HG03342 (cell line): ENCODE measurements at regions not wholly inside any gene's neighbourhood (a gene's known extent, or its start where the extent isn't known, plus 50 kb on each side); places are given as distances from the start of the nearest gene placed in this dataset.
A peak's percentile ranks its signal among the peaks of the same experiment; 100 is the strongest.

Experiments
- ATAC-seq: cut with Tn5 transposase; IDR thresholded peaks from one replicate; pipeline ENCODE4 v1.9.1; 2021; ENCODE audit warnings: mild to moderate bottlenecking, moderate library complexity; ENCODE audit not compliant: unreplicated experiment

DNA sequence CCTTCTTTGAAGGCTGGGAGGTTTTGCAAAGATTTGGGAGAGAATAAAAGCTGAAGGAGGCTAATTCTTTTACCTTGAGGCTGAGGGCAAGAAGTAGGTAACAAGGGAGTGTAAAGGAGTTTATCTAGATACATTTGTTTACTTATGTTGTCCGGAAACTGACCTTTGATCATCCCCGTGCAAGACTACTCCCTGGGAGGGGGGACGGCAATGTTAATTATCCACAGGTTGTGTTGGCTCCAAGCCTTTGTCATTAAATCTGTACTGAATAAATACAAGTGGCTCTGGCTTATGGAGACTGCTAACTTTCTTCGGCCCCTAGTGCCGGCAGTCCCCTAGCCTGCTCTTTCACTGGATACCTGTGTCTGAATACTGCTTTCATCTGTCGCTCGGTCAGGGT, 1250.6 kb upstream of the LRRTM3 start:
- no peak for ATAC-seq

DNA sequence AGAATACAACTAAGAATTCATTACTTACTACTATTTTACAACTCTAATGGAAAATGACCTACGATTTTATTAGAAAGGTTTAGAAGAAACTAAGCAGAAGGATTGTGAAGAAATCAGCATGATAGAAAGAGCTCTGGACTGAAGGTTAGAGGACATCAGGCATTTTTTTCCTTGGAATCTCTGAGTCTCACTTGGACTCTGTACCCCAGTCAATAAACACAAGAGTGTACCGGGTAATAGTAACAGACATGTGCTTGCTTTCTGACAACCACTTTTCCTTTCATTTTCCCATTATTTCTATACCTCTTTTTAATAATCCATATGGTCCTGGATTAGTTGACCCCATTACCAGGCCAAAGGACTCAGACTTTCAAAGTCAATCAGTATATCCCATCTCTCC, 1240.9 kb upstream of the LRRTM3 start:
- ATAC-seq, result no peak

DNA sequence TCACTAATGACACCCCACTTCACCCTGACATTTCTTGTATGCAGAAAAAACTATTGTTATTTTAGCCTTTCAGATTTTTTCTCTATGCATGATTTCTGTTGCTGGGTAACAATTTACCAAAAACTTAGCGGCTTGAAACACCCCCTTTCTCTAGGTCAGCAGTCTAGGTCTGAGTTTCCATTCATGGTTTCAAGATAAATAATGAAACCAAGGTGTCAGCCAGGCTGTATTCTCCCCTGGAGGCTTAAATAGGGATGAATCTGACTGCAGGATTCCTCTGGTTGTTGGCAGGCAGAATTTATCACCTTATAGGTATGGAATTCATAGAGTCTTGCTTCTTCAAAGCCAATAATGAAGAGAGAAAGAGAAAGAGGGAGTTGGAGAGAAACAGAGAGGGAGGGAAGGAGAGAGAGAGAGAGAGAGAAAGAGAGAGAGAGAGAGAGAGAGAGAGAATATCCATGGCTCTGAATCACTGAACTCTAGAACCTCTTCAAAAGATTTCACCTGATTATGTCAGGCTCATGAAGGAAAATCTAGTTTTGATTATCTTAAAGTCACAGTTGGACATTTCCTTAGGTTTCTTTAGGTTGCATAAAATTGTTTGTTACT, 1224.6 kb upstream of the LRRTM3 start:
- peak; percentile 55 for ATAC-seq

DNA sequence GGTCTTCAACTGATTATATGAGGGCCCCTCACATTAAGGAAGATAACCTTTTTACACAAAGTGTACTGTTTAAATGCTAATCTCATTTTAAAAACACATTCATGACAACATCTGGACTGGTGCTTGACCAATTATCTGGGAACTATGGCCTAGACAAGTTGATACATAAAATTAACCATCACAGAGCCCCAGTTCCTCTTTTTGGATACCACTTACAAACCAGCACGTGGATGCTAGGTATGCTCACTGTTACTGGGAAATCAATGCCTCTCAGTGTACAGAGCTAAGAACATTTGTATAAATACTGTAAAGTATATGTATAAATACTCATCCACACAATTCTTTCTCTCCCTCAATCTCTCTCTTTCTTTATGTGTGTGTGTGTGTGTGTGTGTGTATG, 1217.8 kb upstream of the LRRTM3 start:
- ATAC-seq, result no peak

DNA sequence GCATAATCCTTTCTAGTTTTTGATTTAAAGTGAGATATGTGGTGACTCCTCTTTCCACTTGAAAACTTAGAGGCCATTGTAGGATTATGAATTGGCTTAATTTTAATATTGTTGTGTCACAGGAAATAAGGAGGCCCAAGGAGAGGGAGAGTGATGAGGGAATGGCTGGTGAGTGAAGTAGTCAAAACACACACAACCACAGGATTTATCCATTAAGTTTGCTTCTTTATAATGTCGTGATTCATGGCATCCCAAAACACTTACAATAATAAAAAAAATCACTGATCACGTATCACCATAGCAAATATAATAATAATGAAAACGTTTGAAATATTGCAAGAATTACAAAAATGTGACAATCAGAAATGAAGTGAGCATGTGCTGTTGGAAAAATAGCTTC, 1215.5 kb upstream of the LRRTM3 start:
- ATAC-seq, result no peak

DNA sequence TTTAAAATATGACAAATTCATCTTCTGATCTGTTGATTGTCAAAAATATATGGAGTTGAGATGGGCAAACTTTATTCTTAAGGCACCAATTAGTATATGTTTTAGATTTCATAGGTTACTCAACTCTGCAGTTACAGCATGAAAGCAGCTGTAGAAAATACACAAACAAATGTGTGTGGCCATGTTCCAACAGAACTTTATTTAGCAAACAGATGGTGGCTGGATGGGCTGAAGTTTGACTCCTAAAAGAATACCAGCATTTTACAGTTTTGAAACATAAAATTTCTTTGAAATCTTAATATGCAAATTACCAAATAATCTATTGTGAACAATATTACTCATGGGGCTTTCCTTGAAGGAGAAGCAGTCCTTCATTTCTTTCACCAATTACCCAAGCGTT, 1206.0 kb upstream of the LRRTM3 start:
- no peak for ATAC-seq

DNA sequence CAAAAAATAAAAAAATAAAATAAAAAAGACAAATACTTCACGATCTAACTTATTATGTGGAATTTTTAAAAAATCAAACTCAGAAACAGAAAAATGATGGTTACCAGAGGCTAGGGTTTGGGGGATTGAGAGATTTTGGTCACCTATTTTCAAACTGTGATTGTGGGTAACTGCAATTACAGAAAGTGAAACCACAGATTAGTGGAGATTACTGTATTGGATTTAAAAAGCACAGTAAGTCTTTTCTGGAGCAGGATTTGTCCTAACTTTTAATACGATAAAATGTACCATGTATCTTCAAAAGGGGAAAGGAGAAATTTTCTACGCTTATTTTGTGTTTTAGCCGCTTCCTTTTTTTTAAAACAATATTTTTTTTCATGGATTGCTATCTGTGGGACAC, 1204.9 kb upstream of the LRRTM3 start:
- no peak for ATAC-seq

DNA sequence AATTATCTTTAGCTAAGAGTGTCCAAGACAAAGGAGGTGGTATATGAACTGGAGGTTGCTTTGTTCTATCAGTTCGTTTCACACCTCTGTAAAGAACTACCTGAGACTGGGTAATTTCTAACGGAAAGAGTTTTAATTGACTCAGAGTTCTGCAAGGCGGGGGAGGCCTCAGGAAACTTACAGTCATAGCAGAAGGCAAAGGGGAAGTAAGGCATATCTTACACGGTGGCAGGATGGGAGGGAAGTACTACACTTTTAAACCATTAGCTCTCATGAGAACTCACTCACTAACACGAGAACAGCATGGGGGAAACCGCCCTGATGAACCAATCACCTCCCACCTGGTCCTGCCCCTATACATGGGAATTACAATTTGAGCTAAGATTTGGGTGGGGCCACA, 1202.3 kb upstream of the LRRTM3 start:
- no peak for ATAC-seq

DNA sequence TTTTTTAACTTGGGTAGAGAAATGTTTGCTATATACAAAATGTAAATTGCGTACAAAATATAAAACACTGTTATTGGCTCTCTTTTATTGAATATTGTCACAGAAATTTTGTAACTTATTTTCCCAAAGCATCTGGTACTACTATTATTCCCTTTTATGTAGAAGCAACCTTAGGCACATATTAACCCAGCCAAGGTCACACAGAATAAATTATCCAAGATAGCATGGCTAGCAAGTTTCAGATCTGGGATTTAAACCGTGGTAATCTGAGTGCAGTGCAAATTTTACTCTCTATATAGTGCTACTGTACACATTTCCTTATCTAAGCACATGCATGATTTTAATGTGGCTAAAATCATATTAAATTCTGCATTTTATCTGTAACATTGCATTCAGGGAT, 1190.5 kb upstream of the LRRTM3 start:
- no peak for ATAC-seq

DNA sequence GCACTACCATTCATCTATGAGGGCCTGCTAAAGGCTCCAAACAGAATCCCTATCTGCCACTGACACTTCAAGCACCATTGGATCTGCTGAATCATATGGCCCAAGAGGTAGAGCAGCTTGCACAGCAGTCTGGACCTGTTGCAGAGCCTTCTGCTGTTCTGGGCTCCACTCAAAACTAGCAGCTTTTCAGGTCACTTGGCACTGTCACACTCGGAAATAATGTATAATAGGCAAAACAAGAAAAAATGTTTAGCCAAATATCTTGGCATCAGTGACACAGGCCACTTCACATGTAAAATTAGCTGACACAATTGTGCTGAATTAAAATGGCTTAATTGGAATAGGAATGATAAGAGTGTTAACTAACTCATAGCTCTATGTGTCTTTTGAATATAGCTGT, 1182.9 kb upstream of the LRRTM3 start:
- no peak for ATAC-seq

DNA sequence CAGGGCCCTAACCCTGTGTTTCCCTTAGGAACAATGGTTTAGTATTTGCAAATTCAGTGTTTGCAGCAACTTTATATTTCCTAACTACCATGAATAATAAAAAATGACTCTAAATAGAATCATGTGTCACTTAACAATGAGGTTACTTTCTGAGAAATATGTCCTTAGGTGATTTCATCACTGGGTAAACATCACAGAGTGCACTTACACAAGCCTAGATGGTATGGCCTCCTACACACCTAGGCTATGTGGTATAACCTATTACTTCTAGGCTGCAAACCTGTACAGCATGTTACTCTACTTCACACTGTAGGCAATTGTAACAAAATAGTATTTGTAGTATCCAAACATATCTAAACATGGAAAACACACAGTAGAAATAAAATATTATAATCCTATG, 1174.6 kb upstream of the LRRTM3 start:
- ATAC-seq, result no peak

DNA sequence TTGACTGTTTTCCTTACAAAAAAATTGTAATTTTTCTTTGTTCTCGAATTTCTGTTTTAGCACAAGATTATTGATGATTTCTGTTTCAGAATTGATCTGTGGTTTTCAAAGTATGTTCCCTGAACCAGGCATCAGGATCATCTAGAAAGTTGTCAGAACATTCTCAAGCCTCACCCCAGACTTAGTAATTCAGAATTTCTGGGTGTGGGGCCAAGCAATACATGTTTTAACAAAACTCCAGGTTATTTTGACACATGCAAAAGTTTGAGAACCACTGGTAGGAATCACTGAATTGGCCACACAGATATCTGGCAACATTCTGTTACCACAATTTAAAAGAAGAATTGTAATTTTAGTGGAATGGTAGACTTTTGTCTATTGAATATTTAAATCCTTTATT, 1173.9 kb upstream of the LRRTM3 start:
- no peak for ATAC-seq

DNA sequence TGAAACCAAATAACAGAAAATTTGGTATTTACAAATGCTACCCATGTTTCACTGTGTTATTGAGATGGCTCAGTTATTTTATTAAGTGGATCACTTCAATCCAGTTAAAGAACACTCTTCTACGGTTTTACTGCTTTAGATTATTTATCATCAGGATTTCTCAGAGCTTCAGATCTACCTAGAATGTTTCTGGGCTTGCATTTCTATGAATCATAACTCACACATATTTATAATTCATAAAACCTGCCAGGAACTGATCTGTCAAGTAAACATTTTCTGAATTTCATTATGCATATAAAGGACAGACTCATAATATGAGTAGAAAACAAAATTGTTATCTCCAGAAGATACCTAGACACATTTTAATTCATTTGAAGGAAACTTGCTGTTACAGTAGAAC, 1172.3 kb upstream of the LRRTM3 start:
- no peak for ATAC-seq

DNA sequence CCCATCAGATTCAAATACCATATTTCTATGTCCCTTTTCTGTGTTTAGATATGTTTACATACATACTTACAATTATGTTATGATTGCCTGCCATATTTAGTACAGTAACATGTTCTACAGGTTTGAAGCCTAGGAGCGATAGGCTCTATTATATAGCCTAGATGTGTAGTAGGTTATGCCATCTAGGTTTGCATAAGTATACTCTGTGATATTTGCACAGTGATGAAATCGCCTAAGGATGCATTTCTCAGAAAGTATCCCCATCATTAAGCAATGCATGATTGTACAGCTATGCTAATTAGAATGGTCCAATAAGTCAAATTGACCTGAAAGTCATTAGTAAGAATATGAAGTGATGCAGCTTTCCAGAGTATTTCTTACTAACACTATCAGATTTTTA, 1171.7 kb upstream of the LRRTM3 start:
- no peak for ATAC-seq

DNA sequence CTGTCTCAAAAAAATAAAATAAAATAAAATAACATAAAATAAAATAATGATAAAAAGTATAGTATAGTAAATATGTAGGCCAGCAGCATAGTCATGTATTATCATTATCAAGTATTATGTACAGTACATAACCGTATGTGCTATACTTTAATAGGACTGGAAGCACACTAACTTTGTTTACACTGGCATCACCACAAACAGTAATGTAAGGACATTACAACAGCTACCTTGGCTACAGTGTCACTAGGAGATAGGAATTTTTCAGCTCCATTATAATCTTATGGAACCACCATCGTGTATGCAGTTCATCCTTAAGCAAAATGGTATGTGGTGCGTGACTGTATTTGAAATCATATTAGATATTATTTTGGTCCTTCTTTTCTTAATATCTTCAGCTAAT, 1163.5 kb upstream of the LRRTM3 start:
- ATAC-seq, result no peak

DNA sequence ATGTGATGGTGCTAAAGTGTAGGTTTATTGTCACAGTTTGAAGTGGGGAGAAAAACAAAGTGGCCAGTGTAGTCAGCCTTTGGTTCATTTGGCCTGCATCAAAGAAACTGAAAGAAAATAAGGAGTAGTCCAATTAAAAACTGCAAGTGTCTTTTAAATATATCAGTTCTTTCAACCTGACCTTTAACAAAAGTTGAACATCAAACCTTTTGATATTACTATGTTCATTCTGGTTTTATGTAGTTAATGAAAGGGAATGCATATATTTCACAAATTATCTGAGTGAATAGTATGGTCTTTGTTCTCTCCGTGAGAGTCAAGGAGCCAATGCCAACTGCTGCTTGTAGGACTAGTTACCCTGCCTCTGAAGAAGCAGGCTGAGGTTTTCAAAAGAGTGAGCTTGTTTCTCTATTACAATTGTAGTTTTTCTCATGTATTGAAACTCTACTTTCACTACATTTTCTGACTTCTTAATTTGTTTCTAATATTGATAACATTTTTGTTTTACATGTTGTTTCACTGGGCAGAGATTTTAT, 1160.8 kb upstream of the LRRTM3 start:
- ATAC-seq, result no peak

DNA sequence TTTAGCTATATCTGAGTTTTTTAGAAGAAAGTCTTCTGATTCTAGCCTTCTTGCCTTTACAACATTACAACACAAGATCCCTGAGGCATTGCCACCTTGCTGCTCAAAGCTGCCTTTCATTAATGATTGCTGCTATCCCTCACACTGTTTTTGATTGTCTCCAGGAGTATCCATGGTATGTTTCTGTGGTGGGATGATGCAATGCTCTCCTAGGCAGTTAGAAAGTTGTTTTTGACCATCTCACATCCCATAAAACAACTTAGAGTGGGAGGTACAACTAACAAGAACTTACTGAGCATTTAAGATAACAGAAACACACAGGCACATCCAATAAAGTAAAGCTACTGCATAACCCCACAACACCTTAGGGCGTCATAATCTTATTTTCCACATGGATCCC, 1156.0 kb upstream of the LRRTM3 start:
- ATAC-seq, result no peak

DNA sequence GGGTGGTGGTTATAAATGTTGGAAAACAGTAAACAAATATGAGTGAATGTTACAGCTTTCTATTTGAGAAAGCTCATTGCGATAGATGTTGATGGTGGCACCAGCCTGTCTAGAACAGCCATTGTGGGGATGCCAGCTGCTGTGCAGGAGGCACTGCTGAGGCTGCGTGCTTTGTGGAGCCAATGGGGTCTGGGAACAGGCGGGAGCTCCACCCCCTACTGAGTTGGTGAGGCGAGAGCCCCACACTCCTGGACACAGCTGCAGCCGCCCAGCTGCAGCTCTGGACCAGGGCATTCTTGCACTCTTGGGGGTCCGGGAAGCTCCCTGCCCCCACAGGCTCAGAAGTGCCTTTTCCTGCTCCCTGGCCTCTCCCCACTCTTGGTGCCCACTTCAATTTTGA, 1147.1 kb upstream of the LRRTM3 start:
- no peak for ATAC-seq

DNA sequence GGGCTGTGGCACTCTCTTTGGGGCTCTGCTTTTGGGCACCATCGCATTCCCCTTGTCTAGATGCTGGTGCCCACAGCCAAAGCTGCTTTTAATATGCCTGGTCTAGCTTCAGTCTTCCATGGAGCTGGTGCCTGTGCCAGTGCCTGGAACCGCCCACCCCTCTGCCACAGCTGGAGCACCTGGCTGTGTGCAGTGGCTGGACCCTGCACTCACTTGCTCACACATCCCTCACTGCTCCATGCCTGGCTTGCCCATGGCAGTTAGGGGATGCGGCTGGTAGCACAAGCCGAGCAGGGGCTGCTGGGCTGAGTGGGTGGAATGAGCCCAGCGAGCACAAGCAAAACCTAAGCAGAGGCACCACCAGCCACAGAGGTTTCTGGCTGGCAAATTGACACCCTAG, 1145.9 kb upstream of the LRRTM3 start:
- ATAC-seq, result no peak

DNA sequence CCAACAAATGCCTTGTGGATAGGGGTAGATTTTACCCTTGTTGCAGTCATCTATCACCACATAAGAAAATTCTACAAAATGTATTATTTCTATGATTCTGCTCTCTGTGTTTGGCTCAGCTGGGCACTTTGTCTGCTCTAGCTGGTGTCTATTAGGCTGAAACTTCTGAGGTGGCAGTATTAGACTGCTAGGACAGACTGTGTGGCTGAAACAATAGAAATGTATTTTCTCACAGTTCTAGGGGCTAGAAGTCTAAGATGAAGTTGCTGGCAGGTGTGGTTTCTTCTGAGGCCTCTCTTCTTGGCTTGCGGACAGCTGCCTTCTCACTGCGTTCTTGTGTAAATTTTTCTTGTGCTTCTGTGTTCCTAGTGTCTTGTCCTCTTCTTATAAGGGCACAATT, 1139.6 kb upstream of the LRRTM3 start:
- no peak for ATAC-seq

DNA sequence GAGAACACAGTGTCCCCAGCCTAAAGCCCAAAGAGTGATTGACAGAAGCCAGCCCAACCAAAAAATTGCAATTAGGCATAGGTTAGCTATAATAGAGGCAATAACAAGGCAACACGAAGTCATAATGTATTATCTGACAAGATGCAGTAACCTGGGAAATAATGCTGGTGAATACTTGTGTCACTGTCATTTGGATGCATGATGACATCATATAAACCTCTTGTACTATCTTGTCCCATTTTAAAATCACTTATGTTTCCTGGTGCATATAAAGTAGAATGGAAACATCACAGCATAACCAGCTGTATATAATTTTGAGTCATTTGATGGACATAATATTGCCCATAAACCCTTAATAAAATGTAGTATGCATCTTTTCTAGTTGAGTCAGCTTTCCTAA, 1138.3 kb upstream of the LRRTM3 start:
- ATAC-seq, result no peak

DNA sequence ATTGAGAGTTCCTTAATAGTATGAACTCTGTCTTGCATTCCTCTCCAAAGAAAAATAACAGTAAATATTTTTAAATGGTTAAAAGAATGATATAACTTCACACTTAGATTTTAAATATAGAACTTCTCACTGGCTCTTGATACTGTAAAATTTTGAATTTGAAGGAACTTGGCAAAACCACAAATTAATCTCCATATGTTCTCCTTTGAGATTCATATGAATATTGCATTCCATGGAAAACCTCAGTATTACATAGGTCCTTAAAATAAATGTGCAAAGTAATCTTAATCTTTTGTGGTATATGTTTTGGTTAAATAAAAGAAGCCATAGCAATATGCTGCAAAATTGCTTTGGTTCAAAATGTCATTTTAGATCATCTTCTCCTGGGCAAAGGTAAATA, 1137.6 kb upstream of the LRRTM3 start:
- no peak for ATAC-seq

DNA sequence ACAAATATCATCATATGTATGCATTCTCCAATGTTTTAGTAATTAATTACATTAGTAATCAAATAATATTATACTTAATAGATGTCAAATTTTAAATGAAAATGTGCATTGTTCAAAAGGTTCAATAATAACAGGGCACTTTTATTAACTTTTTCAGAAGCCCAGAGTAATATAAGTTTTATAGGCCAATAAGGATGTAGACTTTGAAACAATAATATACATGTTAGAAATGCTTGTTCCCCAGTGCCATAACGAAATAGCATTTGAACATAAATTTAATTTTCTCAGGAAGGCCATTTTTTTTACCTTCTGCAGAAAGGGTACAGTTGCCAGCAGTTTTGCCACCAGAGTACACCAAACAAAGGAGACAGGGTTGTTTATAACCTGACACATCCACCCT, 1133.9 kb upstream of the LRRTM3 start:
- no peak for ATAC-seq
